Epithelial cell of esophagus (primary cell): ENCODE measurements at regions not wholly inside any gene's neighbourhood (a gene's known extent, or its start where the extent isn't known, plus 50 kb on each side); places are given as distances from the start of the nearest gene placed in this dataset.

Experiments
- DNase-seq: peaks from one replicate; pipeline ENCODE4 v3.0.0; 2010; ENCODE audit warnings: low read depth
- H3K4me3 ChIP-seq: 2 replicates; pipeline ENCODE4 v1.5.1; 2011; ENCODE audit warnings: mild to moderate bottlenecking, low read length, control low read depth
- CTCF ChIP-seq: IDR thresholded peaks from 2 replicates; pipeline ENCODE4 v1.5.1; 2011; ENCODE audit warnings: low read depth, mild to moderate bottlenecking, low read length, control low read depth, inconsistent platforms; ENCODE audit not compliant: insufficient read depth; ENCODE audit errors: missing control alignments

GRCh38 chr9:115925424-115925823, 228.2 kb upstream of the PAPPA start:
- no peak for TF ChIP-seq CTCF
- DNase-seq, result peak; percentile 59
- no peak overlapping the region for H3K4me3 ChIP-seq

- peak; percentile 3 for DNase-seq
- no peak for TF ChIP-seq CTCF
- no peak overlapping the region for H3K4me3 ChIP-seq
Observed at GRCh38 chr9:115930472-115930871, 223.1 kb upstream of the PAPPA start.

GRCh38 chr9:115938479-115938878, 215.1 kb upstream of the PAPPA start:
- no peak overlapping the region for H3K4me3 ChIP-seq
- DNase-seq, result no peak
- no peak for TF ChIP-seq CTCF

GRCh38 chr9:115939065-115939765, 214.4 kb upstream of the PAPPA start:
- TF ChIP-seq CTCF, result no peak
- H3K4me3 ChIP-seq, result no peak overlapping the region
- DNase-seq, result peak; percentile 90

GRCh38 chr9:115941561-115942315, 211.9 kb upstream of the PAPPA start:
- TF ChIP-seq CTCF, result no peak
- no peak overlapping the region for H3K4me3 ChIP-seq
- DNase-seq, result peak; percentile 87

- no peak for TF ChIP-seq CTCF
- DNase-seq, result no peak
- H3K4me3 ChIP-seq, result no peak overlapping the region
Observed at GRCh38 chr9:115943431-115944165, 210.0 kb upstream of the PAPPA start.
